ENCODE measurements at regions not wholly inside any gene's neighbourhood (a gene's known extent, or its start where the extent isn't known, plus 50 kb on each side); places are given as distances from the start of the nearest gene placed in this dataset.

- Mint-ChIP-seq H3K36me3 (ENCODE audit: low read depth) (no peaks in the 10 kb centered on the region), H3K4me3 (no peak overlapping the region), H3K4me1 (ENCODE audit: low read depth) (no peaks in the 10 kb centered on the region), H3K27me3 (ENCODE audit: low read depth) (peaks cover 27% of the 10 kb centered on the region), H3K27ac (no peak overlapping the region), H3K9me3 (ENCODE audit: insufficient read depth) (no peaks in the 10 kb centered on the region)
- ChIA-PET POLR2A (interaction anchor here (1.1 kb wide), 1 partner anchor 12 kb away, joined by 4 read pairs; no protein-coding TSS in a partner anchor), CTCF (no interaction called here)
- no peak for ATAC-seq
- DNase-seq, result no peak
These were observed 134.5 kb downstream of the SEC61B start for GRCh38 chr9:99356512-99356971.

GRCh38 chr9:99357575-99357974 lies 135.5 kb downstream of the SEC61B start:
- POLR2A ChIA-PET, result no interaction called here
- H3K36me3 Mint-ChIP-seq (ENCODE audit: low read depth), result no peaks in the 10 kb centered on the region
- DNase-seq (no peak), ATAC-seq (no peak)
- H3K27me3 Mint-ChIP-seq (ENCODE audit: low read depth), result peaks cover 35% of the 10 kb centered on the region
- CTCF ChIA-PET, result interaction anchor here (1.3 kb wide), 1 partner anchor 126 kb away, joined by 3 read pairs; no protein-coding TSS in a partner anchor
- H3K9me3 Mint-ChIP-seq (ENCODE audit: insufficient read depth), result no peaks in the 10 kb centered on the region
- no peak overlapping the region for H3K27ac Mint-ChIP-seq
- no peak overlapping the region for H3K4me3 Mint-ChIP-seq
- no peaks in the 10 kb centered on the region for H3K4me1 Mint-ChIP-seq (ENCODE audit: low read depth)

- Mint-ChIP-seq H3K27ac (no peak overlapping the region), H3K27me3 (ENCODE audit: low read depth) (peaks cover 38% of the 10 kb centered on the region), H3K36me3 (ENCODE audit: low read depth) (no peaks in the 10 kb centered on the region), H3K4me1 (ENCODE audit: low read depth) (peaks cover 3% of the 10 kb centered on the region), H3K9me3 (ENCODE audit: insufficient read depth) (no peaks in the 10 kb centered on the region), H3K4me3 (no peak overlapping the region)
- no peak for ATAC-seq
- DNase-seq, result no peak
- CTCF ChIA-PET, result no interaction called here
- POLR2A ChIA-PET, result no interaction called here
These were observed 136.6 kb downstream of the SEC61B start for GRCh38 chr9:99358668-99359067.

GRCh38 chr9:99359336-99359735 lies 137.3 kb downstream of the SEC61B start:
- DNase-seq, result no peak
- H3K4me3 Mint-ChIP-seq, result no peak overlapping the region
- peaks cover 3% of the 10 kb centered on the region for H3K4me1 Mint-ChIP-seq (ENCODE audit: low read depth)
- no peaks in the 10 kb centered on the region for H3K9me3 Mint-ChIP-seq (ENCODE audit: insufficient read depth)
- ChIA-PET POLR2A (no interaction called here), CTCF (interaction anchor here (1.5 kb wide), 1 partner anchor 10 kb away, joined by 3 read pairs; no protein-coding TSS in a partner anchor)
- no peak for ATAC-seq
- H3K27ac Mint-ChIP-seq, result no peak overlapping the region
- H3K27me3 Mint-ChIP-seq (ENCODE audit: low read depth), result peaks cover 38% of the 10 kb centered on the region
- H3K36me3 Mint-ChIP-seq (ENCODE audit: low read depth), result no peaks in the 10 kb centered on the region

GRCh38 chr9:99360026-99360425 lies 137.9 kb downstream of the SEC61B start:
- H3K27ac Mint-ChIP-seq, result no peak overlapping the region
- H3K36me3 Mint-ChIP-seq (ENCODE audit: low read depth), result no peaks in the 10 kb centered on the region
- ChIA-PET CTCF (interaction anchor here (0.6 to 1.5 kb wide), 5 partner anchors 11 to 651 kb away, joined by 3 to 4 read pairs (median 3); no protein-coding TSS in a partner anchor), POLR2A (no interaction called here)
- ATAC-seq, result no peak
- peaks cover 38% of the 10 kb centered on the region for H3K27me3 Mint-ChIP-seq (ENCODE audit: low read depth)
- H3K9me3 Mint-ChIP-seq (ENCODE audit: insufficient read depth), result no peaks in the 10 kb centered on the region
- no peak overlapping the region for H3K4me3 Mint-ChIP-seq
- DNase-seq, result no peak
- peaks cover 3% of the 10 kb centered on the region for H3K4me1 Mint-ChIP-seq (ENCODE audit: low read depth)

- CTCF ChIA-PET, result no interaction called here
- H3K27me3 Mint-ChIP-seq (ENCODE audit: low read depth), result peaks cover 31% of the 10 kb centered on the region
- POLR2A ChIA-PET, result no interaction called here
- H3K4me1 Mint-ChIP-seq (ENCODE audit: low read depth), result peaks cover 7% of the 10 kb centered on the region
- H3K9me3 Mint-ChIP-seq (ENCODE audit: insufficient read depth), result no peaks in the 10 kb centered on the region
- H3K27ac Mint-ChIP-seq, result no peak overlapping the region
- no peaks in the 10 kb centered on the region for H3K36me3 Mint-ChIP-seq (ENCODE audit: low read depth)
- no peak overlapping the region for H3K4me3 Mint-ChIP-seq
- DNase-seq, result no peak
- no peak for ATAC-seq
These were observed 139.7 kb downstream of the SEC61B start for GRCh38 chr9:99361817-99362216.

- H3K27ac Mint-ChIP-seq, result no peak overlapping the region
- DNase-seq (no peak), ATAC-seq (no peak)
- H3K27me3 Mint-ChIP-seq (ENCODE audit: low read depth), result peaks cover 33% of the 10 kb centered on the region
- POLR2A ChIA-PET, result no interaction called here
- H3K4me1 Mint-ChIP-seq (ENCODE audit: low read depth), result peaks cover 12% of the 10 kb centered on the region
- H3K9me3 Mint-ChIP-seq (ENCODE audit: insufficient read depth), result no peaks in the 10 kb centered on the region
- H3K4me3 Mint-ChIP-seq, result no peak overlapping the region
- no peaks in the 10 kb centered on the region for H3K36me3 Mint-ChIP-seq (ENCODE audit: low read depth)
- CTCF ChIA-PET, result interaction anchor here (0.8 kb wide), 1 partner anchor 150 kb away, joined by 3 read pairs; no protein-coding TSS in a partner anchor
These were observed 140.2 kb downstream of the SEC61B start for GRCh38 chr9:99362321-99362720.

- no peak overlapping the region for H3K27ac Mint-ChIP-seq
- ChIA-PET CTCF (no interaction called here), POLR2A (no interaction called here)
- H3K36me3 Mint-ChIP-seq (ENCODE audit: low read depth), result no peaks in the 10 kb centered on the region
- H3K4me3 Mint-ChIP-seq, result no peak overlapping the region
- DNase-seq (no peak), ATAC-seq (no peak)
- peaks cover 31% of the 10 kb centered on the region for H3K27me3 Mint-ChIP-seq (ENCODE audit: low read depth)
- H3K9me3 Mint-ChIP-seq (ENCODE audit: insufficient read depth), result no peaks in the 10 kb centered on the region
- peaks cover 23% of the 10 kb centered on the region for H3K4me1 Mint-ChIP-seq (ENCODE audit: low read depth)
These were observed 141.4 kb downstream of the SEC61B start for GRCh38 chr9:99363509-99363908.

- DNase-seq (no peak), ATAC-seq (no peak)
- H3K4me1 Mint-ChIP-seq (ENCODE audit: low read depth), result peaks cover 30% of the 10 kb centered on the region
- H3K27me3 Mint-ChIP-seq (ENCODE audit: low read depth), result peaks cover 29% of the 10 kb centered on the region
- ChIA-PET POLR2A (no interaction called here), CTCF (interaction anchor here (1.2 to 1.4 kb wide), 2 partner anchors 171 to 181 kb away, joined by 3 read pairs; no protein-coding TSS in a partner anchor)
- no peak overlapping the region for H3K27ac Mint-ChIP-seq
- H3K9me3 Mint-ChIP-seq (ENCODE audit: insufficient read depth), result no peaks in the 10 kb centered on the region
- H3K36me3 Mint-ChIP-seq (ENCODE audit: low read depth), result no peaks in the 10 kb centered on the region
- H3K4me3 Mint-ChIP-seq, result no peak overlapping the region
These were observed 143.3 kb downstream of the SEC61B start for GRCh38 chr9:99365233-99365980.

GRCh38 chr9:99366183-99366582 lies 144.1 kb downstream of the SEC61B start:
- H3K4me3 Mint-ChIP-seq, result no peak overlapping the region
- peaks cover 30% of the 10 kb centered on the region for H3K4me1 Mint-ChIP-seq (ENCODE audit: low read depth)
- H3K27me3 Mint-ChIP-seq (ENCODE audit: low read depth), result peaks cover 24% of the 10 kb centered on the region

GRCh38 chr9:99366621-99367020 lies 144.5 kb downstream of the SEC61B start:
- H3K9me3 Mint-ChIP-seq (ENCODE audit: insufficient read depth), result no peaks in the 10 kb centered on the region
- DNase-seq (no peak), ATAC-seq (no peak)
- no peak overlapping the region for H3K4me3 Mint-ChIP-seq
- no peak overlapping the region for H3K27ac Mint-ChIP-seq
- H3K36me3 Mint-ChIP-seq (ENCODE audit: low read depth), result no peaks in the 10 kb centered on the region
- ChIA-PET POLR2A (no interaction called here), CTCF (interaction anchor here (1.4 kb wide), 1 partner anchor 182 kb away, joined by 3 read pairs; no protein-coding TSS in a partner anchor)
- H3K27me3 Mint-ChIP-seq (ENCODE audit: low read depth), result peaks cover 21% of the 10 kb centered on the region
- H3K4me1 Mint-ChIP-seq (ENCODE audit: low read depth), result peaks cover 30% of the 10 kb centered on the region

More at GRCh38 chr9:99366183-99366582, 144.1 kb downstream of the SEC61B start:
- no peaks in the 10 kb centered on the region for H3K9me3 Mint-ChIP-seq (ENCODE audit: insufficient read depth)
- DNase-seq (no peak), ATAC-seq (no peak)
- ChIA-PET POLR2A (no interaction called here), CTCF (interaction anchor here (1.4 kb wide), 1 partner anchor 181 kb away, joined by 3 read pairs; no protein-coding TSS in a partner anchor)
- no peaks in the 10 kb centered on the region for H3K36me3 Mint-ChIP-seq (ENCODE audit: low read depth)
- H3K27ac Mint-ChIP-seq, result no peak overlapping the region

Data from activated CD8-positive, alpha-beta T cell treated with anti-CD3 and anti-CD28 coated beads, Interleukin-2, amount 10 ng/mL, durations not matched to agents 7 days and 5 days (primary cell).